ACC112 (cell line): ENCODE measurements at regions not wholly inside any gene's neighbourhood (a gene's known extent, or its start where the extent isn't known, plus 50 kb on each side); places are given as distances from the start of the nearest gene placed in this dataset.

Experiments
- H2AFZ ChIP-seq: fragments of 200-600 bp; sonication (generic); one replicate; pipeline ENCODE4 v1.6.0; 2017; ENCODE audit warnings: antibody characterized with exemption, low read length; ENCODE audit not compliant: unreplicated experiment
- H3K27ac ChIP-seq: fragments of 200-600 bp; sonication (generic); 2 replicates; pipeline ENCODE4 v1.5.1; 2014; ENCODE audit warnings: low read depth, mild to moderate bottlenecking, antibody characterized with exemption, low read length, moderate library complexity
- H3K27me3 ChIP-seq: fragments of 200-600 bp; sonication (generic); 2 replicates; pipeline ENCODE4 v1.6.1; 2014; ENCODE audit warnings: mild to moderate bottlenecking, antibody characterized with exemption, low read length, moderate library complexity, mixed read lengths; ENCODE audit not compliant: insufficient read depth
- H3K36me3 ChIP-seq: fragments of 200-600 bp; sonication (generic); 2 replicates; pipeline ENCODE4 v1.6.1; 2016; ENCODE audit warnings: mild to moderate bottlenecking, antibody characterized with exemption, low read length, moderate library complexity, mixed read lengths; ENCODE audit not compliant: insufficient read depth
- H3K4me1 ChIP-seq: fragments of 200-600 bp; sonication (generic); one replicate; pipeline ENCODE4 v1.6.1; 2016; ENCODE audit warnings: low read length, mixed read lengths; ENCODE audit not compliant: insufficient read depth, unreplicated experiment, control insufficient read depth
- H3K4me3 ChIP-seq: fragments of 200-600 bp; sonication (generic); 2 replicates; pipeline ENCODE4 v1.5.1; 2014; ENCODE audit warnings: mild to moderate bottlenecking, low read depth, low read length
- H3K79me2 ChIP-seq: fragments of 200-600 bp; sonication (generic); one replicate; pipeline ENCODE4 v1.6.0; 2016; ENCODE audit warnings: low read length; ENCODE audit not compliant: control insufficient read depth, unreplicated experiment, insufficient read depth

GRCh38 chr3:144772372-144772771, 800.7 kb downstream of the DIPK2A start:
- H3K27ac ChIP-seq, result no peak overlapping the region

GRCh38 chr3:144773350-144773749, 801.7 kb downstream of the DIPK2A start:
- H3K4me3 ChIP-seq, result no peak overlapping the region
- no peak overlapping the region for H3K27ac ChIP-seq
- no peaks in the 10 kb centered on the region for H3K27me3 ChIP-seq
- H3K79me2 ChIP-seq, result no peaks in the 10 kb centered on the region
- no peaks in the 10 kb centered on the region for H3K36me3 ChIP-seq
- H3K4me1 ChIP-seq, result peaks cover 5% of the 10 kb centered on the region
- no peak overlapping the region for H2AFZ ChIP-seq

More at GRCh38 chr3:144772372-144772771, 800.7 kb downstream of the DIPK2A start:
- Histone ChIP-seq H3K36me3 (no peaks in the 10 kb centered on the region), H3K4me3 (no peak overlapping the region), H3K27me3 (no peaks in the 10 kb centered on the region), H3K79me2 (no peaks in the 10 kb centered on the region), H2AFZ (no peak overlapping the region), H3K4me1 (peaks cover 5% of the 10 kb centered on the region)

GRCh38 chr3:144774897-144775296, 803.3 kb downstream of the DIPK2A start:
- no peak overlapping the region for H3K27ac ChIP-seq
- H3K36me3 ChIP-seq, result no peaks in the 10 kb centered on the region
- H2AFZ ChIP-seq, result no peak overlapping the region
- H3K4me1 ChIP-seq, result peaks cover 5% of the 10 kb centered on the region
- H3K4me3 ChIP-seq, result no peak overlapping the region
- no peaks in the 10 kb centered on the region for H3K27me3 ChIP-seq
- H3K79me2 ChIP-seq, result no peaks in the 10 kb centered on the region

GRCh38 chr3:144775551-144775950, 803.9 kb downstream of the DIPK2A start:
- Histone ChIP-seq H3K27ac (no peak overlapping the region), H3K36me3 (no peaks in the 10 kb centered on the region), H2AFZ (no peak overlapping the region), H3K4me3 (no peak overlapping the region), H3K4me1 (peaks cover 5% of the 10 kb centered on the region), H3K27me3 (no peaks in the 10 kb centered on the region), H3K79me2 (no peaks in the 10 kb centered on the region)

- Histone ChIP-seq H3K36me3 (no peaks in the 10 kb centered on the region), H3K4me3 (no peak overlapping the region), H3K27ac (no peak overlapping the region), H2AFZ (no peak overlapping the region), H3K27me3 (no peaks in the 10 kb centered on the region), H3K79me2 (no peaks in the 10 kb centered on the region), H3K4me1 (no peaks in the 10 kb centered on the region)
Measured at GRCh38 chr3:144777906-144778305, 806.3 kb downstream of the DIPK2A start.

GRCh38 chr3:144791034-144791433, 819.4 kb downstream of the DIPK2A start:
- no peaks in the 10 kb centered on the region for H3K36me3 ChIP-seq
- no peak overlapping the region for H3K27ac ChIP-seq
- H3K27me3 ChIP-seq, result no peaks in the 10 kb centered on the region
- H3K4me1 ChIP-seq, result no peaks in the 10 kb centered on the region
- H3K79me2 ChIP-seq, result no peaks in the 10 kb centered on the region
- no peak overlapping the region for H3K4me3 ChIP-seq
- H2AFZ ChIP-seq, result no peak overlapping the region

GRCh38 chr3:144801890-144802289, 830.3 kb downstream of the DIPK2A start:
- 0 out of 2 replicates have a peak, but pooled peaks cover 2% of the 10 kb centered on the region for H3K27me3 ChIP-seq
- H3K27ac ChIP-seq, result no peak overlapping the region
- no peaks in the 10 kb centered on the region for H3K36me3 ChIP-seq

GRCh38 chr3:144809380-144809779, 837.8 kb downstream of the DIPK2A start:
- Histone ChIP-seq H3K27ac (no peak overlapping the region), H3K36me3 (no peaks in the 10 kb centered on the region), H3K4me3 (no peak overlapping the region), H3K79me2 (no peaks in the 10 kb centered on the region), H2AFZ (no peak overlapping the region), H3K4me1 (no peaks in the 10 kb centered on the region), H3K27me3 (0 out of 2 replicates have a peak, but pooled peaks cover 2% of the 10 kb centered on the region)

More at GRCh38 chr3:144801890-144802289, 830.3 kb downstream of the DIPK2A start:
- Histone ChIP-seq H2AFZ (no peak overlapping the region), H3K79me2 (no peaks in the 10 kb centered on the region), H3K4me1 (no peaks in the 10 kb centered on the region), H3K4me3 (no peak overlapping the region)

- no peak overlapping the region for H2AFZ ChIP-seq
Measured at GRCh38 chr3:144810160-144810559, 838.5 kb downstream of the DIPK2A start.

GRCh38 chr3:144815655-144816054, 844.0 kb downstream of the DIPK2A start:
- no peaks in the 10 kb centered on the region for H3K79me2 ChIP-seq
- H2AFZ ChIP-seq, result no peak overlapping the region
- no peak overlapping the region for H3K4me3 ChIP-seq
- no peaks in the 10 kb centered on the region for H3K36me3 ChIP-seq
- H3K27me3 ChIP-seq, result no peaks in the 10 kb centered on the region
- H3K4me1 ChIP-seq, result no peaks in the 10 kb centered on the region
- no peak overlapping the region for H3K27ac ChIP-seq

More at GRCh38 chr3:144810160-144810559, 838.5 kb downstream of the DIPK2A start:
- Histone ChIP-seq H3K4me3 (no peak overlapping the region), H3K27ac (no peak overlapping the region), H3K4me1 (no peaks in the 10 kb centered on the region), H3K79me2 (no peaks in the 10 kb centered on the region), H3K36me3 (no peaks in the 10 kb centered on the region), H3K27me3 (0 out of 2 replicates have a peak, but pooled peaks cover 2% of the 10 kb centered on the region)

- Histone ChIP-seq H3K79me2 (no peaks in the 10 kb centered on the region), H3K4me3 (no peak overlapping the region), H3K4me1 (no peaks in the 10 kb centered on the region), H3K27ac (no peak overlapping the region), H2AFZ (no peak overlapping the region), H3K27me3 (no peaks in the 10 kb centered on the region), H3K36me3 (no peaks in the 10 kb centered on the region)
Measured at GRCh38 chr3:144816323-144816722, 844.7 kb downstream of the DIPK2A start.
